ENCODE measurements at regions not wholly inside any gene's neighbourhood (a gene's known extent, or its start where the extent isn't known, plus 50 kb on each side); places are given as distances from the start of the nearest gene placed in this dataset.
"Not testable (repeated sequence)": the region's sequence is repeated elsewhere in the genome, so short reads cannot be mapped to it uniquely, and the experiment has no call there.

- peak; percentile 85 for DNase-seq
These were observed 67.0 kb downstream of the CHRNA1 start for GRCh38 chr2:174697255-174697654.

GRCh38 chr2:174694920-174695319, 69.4 kb downstream of the CHRNA1 start:
- DNase-seq: no peak

- DNase-seq: no peak
These were observed 69.9 kb downstream of the CHRNA1 start for GRCh38 chr2:174694196-174694878.

- DNase-seq: no peak
These were observed 70.9 kb downstream of the CHRNA1 start for GRCh38 chr2:174693344-174693743.

GRCh38 chr2:174692256-174692919, 71.9 kb downstream of the CHRNA1 start:
- no peak for DNase-seq

- DNase-seq: no peak
These were observed 73.0 kb downstream of the CHRNA1 start for GRCh38 chr2:174691201-174691779.

GRCh38 chr2:174690026-174690425, 74.2 kb downstream of the CHRNA1 start:
- no peak for DNase-seq

- peak; percentile 81 for DNase-seq
These were observed 76.2 kb downstream of the CHRNA1 start for GRCh38 chr2:174688079-174688478.

- no peak for DNase-seq
These were observed 77.8 kb downstream of the CHRNA1 start for GRCh38 chr2:174686430-174686829.

GRCh38 chr2:174683392-174683759, 80.9 kb downstream of the CHRNA1 start:
- peak; percentile 67 for DNase-seq

- peak; percentile 46 for DNase-seq
These were observed 81.5 kb downstream of the CHRNA1 start for GRCh38 chr2:174682578-174683391.

- DNase-seq: peak; percentile 43
These were observed 82.2 kb downstream of the CHRNA1 start for GRCh38 chr2:174682007-174682577.

- DNase-seq: peak; percentile 44
These were observed 82.9 kb downstream of the CHRNA1 start for GRCh38 chr2:174681099-174682006.

GRCh38 chr2:174680221-174680620, 82.6 kb upstream of the WIPF1 start:
- no peak for DNase-seq

GRCh38 chr2:174678395-174678794, 80.8 kb upstream of the WIPF1 start:
- peak; percentile 27 for DNase-seq

- DNase-seq: no peak
These were observed 78.0 kb upstream of the WIPF1 start for GRCh38 chr2:174675615-174676014.

- no peak for DNase-seq
These were observed 76.3 kb upstream of the WIPF1 start for GRCh38 chr2:174673876-174674275.

- DNase-seq: no peak
These were observed 75.8 kb upstream of the WIPF1 start for GRCh38 chr2:174673440-174673839.

- DNase-seq: not testable (repeated sequence)
These were observed 73.9 kb upstream of the WIPF1 start for GRCh38 chr2:174671532-174671931.

- no peak for DNase-seq
These were observed 72.8 kb upstream of the WIPF1 start for GRCh38 chr2:174670446-174670845.

GRCh38 chr2:174669336-174669735, 71.7 kb upstream of the WIPF1 start:
- no peak for DNase-seq

GRCh38 chr2:174668075-174668474, 70.5 kb upstream of the WIPF1 start:
- no peak for DNase-seq
